ENCODE measurements at regions not wholly inside any gene's neighbourhood (a gene's known extent, or its start where the extent isn't known, plus 50 kb on each side); places are given as distances from the start of the nearest gene placed in this dataset.

- DNase-seq (ENCODE audit: low spot score, unreplicated experiment) = no peak
- Mint-ChIP-seq H3K27ac (no peak overlapping the region), H3K27me3 (no peaks in the 10 kb centered on the region), H3K4me3 (ENCODE audit: low read depth) (no peak overlapping the region), H3K9me3 (ENCODE audit: low read depth) (no peaks in the 10 kb centered on the region), H3K4me1 (ENCODE audit: low read depth) (peaks cover 5% of the 10 kb centered on the region), H3K36me3 (ENCODE audit: insufficient read depth) (no peaks in the 10 kb centered on the region)
- no peak for TF ChIP-seq CTCF (IDR thresholded peaks at IDR 0.05; ENCODE audit: unreplicated experiment)
These were observed 52.5 kb upstream of the C11orf58 start for GRCh38 chr11:16685914-16686313.

- TF ChIP-seq CTCF (IDR thresholded peaks at IDR 0.05; ENCODE audit: unreplicated experiment) = no peak
- no peaks in the 10 kb centered on the region for H3K36me3 Mint-ChIP-seq (ENCODE audit: insufficient read depth)
- H3K4me1 Mint-ChIP-seq (ENCODE audit: low read depth) = peaks cover 3% of the 10 kb centered on the region
- no peak overlapping the region for H3K4me3 Mint-ChIP-seq (ENCODE audit: low read depth)
- DNase-seq (ENCODE audit: low spot score, unreplicated experiment) = no peak
- no peak overlapping the region for H3K27ac Mint-ChIP-seq
- H3K9me3 Mint-ChIP-seq (ENCODE audit: low read depth) = peaks cover 14% of the 10 kb centered on the region
- H3K27me3 Mint-ChIP-seq = no peaks in the 10 kb centered on the region
These were observed 59.9 kb upstream of the C11orf58 start for GRCh38 chr11:16678466-16679116.

- Mint-ChIP-seq H3K4me3 (ENCODE audit: low read depth) (no peak overlapping the region), H3K27me3 (no peaks in the 10 kb centered on the region), H3K36me3 (ENCODE audit: insufficient read depth) (peaks cover 1% of the 10 kb centered on the region), H3K4me1 (ENCODE audit: low read depth) (peaks cover 2% of the 10 kb centered on the region), H3K27ac (no peak overlapping the region), H3K9me3 (ENCODE audit: low read depth) (peaks cover 27% of the 10 kb centered on the region)
- TF ChIP-seq CTCF (IDR thresholded peaks at IDR 0.05; ENCODE audit: unreplicated experiment) = no peak
- no peak for DNase-seq (ENCODE audit: low spot score, unreplicated experiment)
These were observed 68.5 kb upstream of the C11orf58 start for GRCh38 chr11:16669799-16670415.

GRCh38 chr11:16632295-16633200 is 105.9 kb upstream of the C11orf58 start:
- Mint-ChIP-seq H3K27ac (no peak overlapping the region), H3K27me3 (peaks cover 27% of the 10 kb centered on the region), H3K4me3 (ENCODE audit: low read depth) (no peak overlapping the region), H3K9me3 (ENCODE audit: low read depth) (peaks cover 17% of the 10 kb centered on the region), H3K36me3 (ENCODE audit: insufficient read depth) (no peaks in the 10 kb centered on the region), H3K4me1 (ENCODE audit: low read depth) (no peaks in the 10 kb centered on the region)
- TF ChIP-seq CTCF (IDR thresholded peaks at IDR 0.05; ENCODE audit: unreplicated experiment) = peak; percentile 54
- DNase-seq (ENCODE audit: low spot score, unreplicated experiment) = no peak

GRCh38 chr11:16630651-16631050 is 107.8 kb upstream of the C11orf58 start:
- H3K4me3 Mint-ChIP-seq (ENCODE audit: low read depth) = no peak overlapping the region
- no peaks in the 10 kb centered on the region for H3K36me3 Mint-ChIP-seq (ENCODE audit: insufficient read depth)
- no peak for DNase-seq (ENCODE audit: low spot score, unreplicated experiment)
- peaks cover 30% of the 10 kb centered on the region for H3K27me3 Mint-ChIP-seq
- H3K9me3 Mint-ChIP-seq (ENCODE audit: low read depth) = peaks cover 9% of the 10 kb centered on the region
- H3K27ac Mint-ChIP-seq = no peak overlapping the region
- TF ChIP-seq CTCF (IDR thresholded peaks at IDR 0.05; ENCODE audit: unreplicated experiment) = no peak
- H3K4me1 Mint-ChIP-seq (ENCODE audit: low read depth) = no peaks in the 10 kb centered on the region

All from progenitor cell of endocrine pancreas (in vitro differentiated cells).